Panc1 (cell line): ENCODE measurements at regions not wholly inside any gene's neighbourhood (a gene's known extent, or its start where the extent isn't known, plus 50 kb on each side); places are given as distances from the start of the nearest gene placed in this dataset.

ENCODE experiments used
- POLR2AphosphoS5 ChIP-seq: IDR thresholded peaks from 2 replicates; pipeline ENCODE4 v1.6.1; 2012; ENCODE audit warnings: mild to moderate bottlenecking, low read depth, low read length, moderate library complexity
- SIN3A ChIP-seq: IDR thresholded peaks from 2 replicates; pipeline ENCODE4 v1.6.1; 2012; ENCODE audit warnings: low read depth, mild to moderate bottlenecking, low read length, moderate library complexity, borderline replicate concordance; ENCODE audit not compliant: insufficient read depth
- TF ChIP-seq, protein P1 (sequence below): fragments of 450-650 bp; IDR thresholded peaks from 2 replicates; pipeline ENCODE4 v1.5.1; 2017; ENCODE audit warnings: mild to moderate bottlenecking
- TF ChIP-seq, protein P2 (sequence below), 2 experiments: IDR thresholded peaks; 2 replicates each; pipeline ENCODE4 v1.6.1; 2011 to 2012; ENCODE audit warnings: low read depth in 2 of 2, control low read depth in 1 of 2, low read length in 1 of 2, mild to moderate bottlenecking in 1 of 2, moderate library complexity in 1 of 2; ENCODE audit not compliant: insufficient read depth in 1 of 2

DNA sequence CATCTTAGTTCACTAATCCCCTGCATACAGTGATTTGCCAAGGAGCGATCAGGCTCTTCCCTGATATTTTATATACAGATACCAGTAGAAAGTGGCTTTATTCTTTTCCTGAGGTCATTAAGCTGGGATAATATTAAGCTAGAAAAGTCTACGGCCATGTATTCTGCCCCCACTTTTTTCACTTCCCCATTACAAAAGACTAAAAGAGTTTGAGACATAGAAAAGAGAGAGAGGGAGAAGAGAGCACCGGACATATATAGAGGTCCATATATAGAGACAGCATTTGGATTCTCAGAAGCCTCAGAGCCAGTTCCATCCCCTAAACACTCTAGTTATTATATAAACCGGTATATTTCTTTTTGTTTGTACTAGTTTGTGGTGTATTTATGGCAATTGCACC is 166.5 kb upstream of the ANKFN1 start:
- TF ChIP-seq, protein P1, sequence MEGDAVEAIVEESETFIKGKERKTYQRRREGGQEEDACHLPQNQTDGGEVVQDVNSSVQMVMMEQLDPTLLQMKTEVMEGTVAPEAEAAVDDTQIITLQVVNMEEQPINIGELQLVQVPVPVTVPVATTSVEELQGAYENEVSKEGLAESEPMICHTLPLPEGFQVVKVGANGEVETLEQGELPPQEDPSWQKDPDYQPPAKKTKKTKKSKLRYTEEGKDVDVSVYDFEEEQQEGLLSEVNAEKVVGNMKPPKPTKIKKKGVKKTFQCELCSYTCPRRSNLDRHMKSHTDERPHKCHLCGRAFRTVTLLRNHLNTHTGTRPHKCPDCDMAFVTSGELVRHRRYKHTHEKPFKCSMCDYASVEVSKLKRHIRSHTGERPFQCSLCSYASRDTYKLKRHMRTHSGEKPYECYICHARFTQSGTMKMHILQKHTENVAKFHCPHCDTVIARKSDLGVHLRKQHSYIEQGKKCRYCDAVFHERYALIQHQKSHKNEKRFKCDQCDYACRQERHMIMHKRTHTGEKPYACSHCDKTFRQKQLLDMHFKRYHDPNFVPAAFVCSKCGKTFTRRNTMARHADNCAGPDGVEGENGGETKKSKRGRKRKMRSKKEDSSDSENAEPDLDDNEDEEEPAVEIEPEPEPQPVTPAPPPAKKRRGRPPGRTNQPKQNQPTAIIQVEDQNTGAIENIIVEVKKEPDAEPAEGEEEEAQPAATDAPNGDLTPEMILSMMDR: no peak
- TF ChIP-seq POLR2AphosphoS5 (no peak), SIN3A (no peak)
- TF ChIP-seq, protein P2, sequence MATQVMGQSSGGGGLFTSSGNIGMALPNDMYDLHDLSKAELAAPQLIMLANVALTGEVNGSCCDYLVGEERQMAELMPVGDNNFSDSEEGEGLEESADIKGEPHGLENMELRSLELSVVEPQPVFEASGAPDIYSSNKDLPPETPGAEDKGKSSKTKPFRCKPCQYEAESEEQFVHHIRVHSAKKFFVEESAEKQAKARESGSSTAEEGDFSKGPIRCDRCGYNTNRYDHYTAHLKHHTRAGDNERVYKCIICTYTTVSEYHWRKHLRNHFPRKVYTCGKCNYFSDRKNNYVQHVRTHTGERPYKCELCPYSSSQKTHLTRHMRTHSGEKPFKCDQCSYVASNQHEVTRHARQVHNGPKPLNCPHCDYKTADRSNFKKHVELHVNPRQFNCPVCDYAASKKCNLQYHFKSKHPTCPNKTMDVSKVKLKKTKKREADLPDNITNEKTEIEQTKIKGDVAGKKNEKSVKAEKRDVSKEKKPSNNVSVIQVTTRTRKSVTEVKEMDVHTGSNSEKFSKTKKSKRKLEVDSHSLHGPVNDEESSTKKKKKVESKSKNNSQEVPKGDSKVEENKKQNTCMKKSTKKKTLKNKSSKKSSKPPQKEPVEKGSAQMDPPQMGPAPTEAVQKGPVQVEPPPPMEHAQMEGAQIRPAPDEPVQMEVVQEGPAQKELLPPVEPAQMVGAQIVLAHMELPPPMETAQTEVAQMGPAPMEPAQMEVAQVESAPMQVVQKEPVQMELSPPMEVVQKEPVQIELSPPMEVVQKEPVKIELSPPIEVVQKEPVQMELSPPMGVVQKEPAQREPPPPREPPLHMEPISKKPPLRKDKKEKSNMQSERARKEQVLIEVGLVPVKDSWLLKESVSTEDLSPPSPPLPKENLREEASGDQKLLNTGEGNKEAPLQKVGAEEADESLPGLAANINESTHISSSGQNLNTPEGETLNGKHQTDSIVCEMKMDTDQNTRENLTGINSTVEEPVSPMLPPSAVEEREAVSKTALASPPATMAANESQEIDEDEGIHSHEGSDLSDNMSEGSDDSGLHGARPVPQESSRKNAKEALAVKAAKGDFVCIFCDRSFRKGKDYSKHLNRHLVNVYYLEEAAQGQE (IDR thresholded peaks at IDR 0.05; ENCODE audit: insufficient read depth in 1 of 2, low read depth in 2 of 2, low read length in 1 of 2): no peak
